GM19351 (cell line): ENCODE measurements at regions not wholly inside any gene's neighbourhood (a gene's known extent, or its start where the extent isn't known, plus 50 kb on each side); places are given as distances from the start of the nearest gene placed in this dataset.

Source experiments
- ATAC-seq: cut with Tn5 transposase; IDR thresholded peaks from one replicate; pipeline ENCODE4 v1.9.1; 2021; ENCODE audit warnings: mild to moderate bottlenecking, moderate library complexity; ENCODE audit not compliant: unreplicated experiment

GRCh38 chr5:51027271-51027670, 356.0 kb upstream of the ISL1 start:
- no peak for ATAC-seq

- no peak for ATAC-seq
These were observed 354.9 kb upstream of the ISL1 start for GRCh38 chr5:51028394-51028793.

DNA sequence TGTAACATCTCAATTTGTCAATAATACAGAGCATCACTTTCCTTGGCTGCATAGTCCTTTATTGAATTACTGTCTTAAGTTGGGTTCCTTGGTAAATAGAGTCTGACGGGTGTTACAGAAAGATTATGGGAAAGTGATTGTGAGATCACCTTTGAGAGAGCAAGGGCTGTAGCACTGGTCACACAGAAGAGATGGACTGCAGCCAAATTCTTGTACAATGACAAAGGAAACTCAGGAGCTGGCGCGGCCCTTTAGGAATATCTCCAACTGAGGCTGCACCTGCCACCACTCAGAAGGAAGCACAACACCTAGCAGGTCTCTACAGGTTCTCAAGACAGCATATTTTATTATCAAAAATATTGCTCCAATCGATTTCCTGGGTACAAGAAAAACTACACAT, 350.0 kb upstream of the ISL1 start:
- no peak for ATAC-seq

DNA sequence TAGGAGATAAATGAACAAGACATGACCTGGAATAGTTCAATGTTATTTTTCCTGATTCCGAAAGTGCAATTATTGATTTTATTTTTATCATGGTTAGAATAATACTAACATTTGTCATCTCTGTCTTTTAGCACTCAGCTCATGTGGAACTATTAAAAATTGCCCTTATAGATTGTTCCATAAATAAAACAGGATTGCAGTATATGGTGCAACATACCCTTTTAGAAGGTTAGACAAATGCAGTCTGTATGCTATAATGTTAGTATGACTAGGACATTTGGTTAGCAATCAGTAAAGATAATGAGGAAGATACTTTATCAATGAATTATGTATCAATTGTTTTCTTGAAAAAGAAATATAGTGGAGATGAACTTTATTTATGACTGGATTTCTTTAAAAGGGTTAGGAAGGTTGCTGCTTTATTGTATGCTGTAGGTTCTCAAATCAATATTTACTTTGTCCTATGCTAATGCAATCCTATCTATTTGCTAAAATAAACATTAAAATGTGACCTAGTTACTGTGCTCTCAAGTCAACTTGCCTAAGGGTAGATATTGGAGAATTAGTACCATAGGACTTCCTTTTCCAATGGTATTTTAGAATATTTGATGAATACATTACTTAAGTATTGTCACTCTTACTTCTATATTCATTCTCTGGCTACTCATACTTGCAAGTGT, 348.9 kb upstream of the ISL1 start:
- no peak for ATAC-seq

DNA sequence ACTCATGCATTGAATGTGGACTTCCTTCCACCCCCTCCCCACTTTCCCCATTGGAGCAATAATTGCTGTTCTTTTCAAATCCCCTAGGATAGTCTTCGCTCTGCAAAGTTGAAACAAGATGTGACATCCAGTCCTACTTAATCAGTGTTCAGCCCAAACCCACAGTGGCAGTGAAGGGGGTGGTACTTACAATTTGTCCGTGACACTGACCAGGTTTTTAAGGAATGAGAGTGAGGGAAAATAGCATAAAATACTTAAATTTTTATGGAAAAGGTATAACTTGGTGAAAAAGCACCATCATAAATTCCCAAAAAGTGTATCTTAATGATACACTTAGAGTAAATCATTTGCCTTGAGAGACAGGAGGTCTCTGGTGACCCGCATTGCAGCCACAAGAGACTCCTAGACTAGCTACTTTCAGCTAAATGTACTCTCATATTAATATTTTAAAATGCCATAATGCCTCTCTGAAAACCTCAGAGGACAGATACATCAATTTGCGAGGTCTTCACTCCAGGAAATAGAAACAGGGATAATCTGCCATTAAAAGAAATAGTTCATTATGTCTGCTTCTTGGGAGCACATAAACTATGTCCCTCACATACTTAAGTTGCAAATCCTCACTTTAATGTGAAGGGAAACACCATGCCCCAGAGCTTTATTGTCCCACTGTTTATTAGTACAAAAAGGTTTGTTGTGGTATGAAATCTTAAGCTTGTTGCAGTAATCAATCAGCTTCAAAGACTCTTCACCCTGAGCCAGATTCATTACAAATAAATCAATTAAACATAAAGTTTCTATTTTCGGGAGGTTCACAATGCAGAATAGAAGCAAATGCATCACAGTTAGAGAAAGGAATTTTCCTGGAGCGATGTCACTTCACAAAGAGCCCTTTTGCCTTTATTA, 343.6 kb upstream of the ISL1 start:
- ATAC-seq, result no peak

GRCh38 chr5:51043745-51044144, 339.5 kb upstream of the ISL1 start:
- ATAC-seq, result no peak

DNA sequence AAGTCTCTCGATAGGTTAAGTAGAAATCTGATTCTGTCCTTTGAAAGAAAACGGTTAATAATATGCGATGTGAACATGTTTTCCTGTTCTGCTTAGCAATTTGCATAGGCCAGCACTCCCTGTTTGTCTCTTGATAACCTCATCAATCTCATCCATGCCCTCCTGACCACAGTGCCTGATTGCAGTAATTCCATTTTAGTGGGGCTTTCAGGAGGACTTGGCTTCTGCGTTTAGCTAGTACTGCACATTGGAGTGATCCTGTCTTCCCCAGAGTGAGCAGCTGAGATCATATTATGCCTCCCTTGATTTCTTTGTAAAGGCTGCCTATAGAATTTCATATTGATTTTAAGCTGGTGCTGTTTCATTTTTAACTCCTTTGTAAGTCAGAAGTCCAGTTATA, 335.9 kb upstream of the ISL1 start:
- no peak for ATAC-seq

DNA sequence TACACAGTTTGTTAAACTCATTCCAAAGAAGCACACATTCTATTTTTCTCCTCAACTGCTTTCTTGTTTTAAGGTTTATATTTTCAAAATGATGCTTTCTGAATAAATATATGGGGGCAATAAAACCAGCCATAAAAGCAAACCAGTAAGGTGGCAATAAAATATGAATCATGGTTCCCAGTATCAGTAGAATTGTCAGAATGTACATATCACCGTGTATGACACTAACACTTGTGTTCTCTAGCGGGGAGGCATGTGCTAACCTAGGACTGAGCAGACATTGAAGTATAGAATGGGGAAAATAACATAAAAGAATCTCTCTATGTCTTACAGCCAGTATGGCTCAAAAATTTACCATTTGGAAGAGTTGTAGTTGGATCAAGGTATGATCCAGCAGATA, 329.9 kb upstream of the ISL1 start:
- ATAC-seq, result no peak

DNA sequence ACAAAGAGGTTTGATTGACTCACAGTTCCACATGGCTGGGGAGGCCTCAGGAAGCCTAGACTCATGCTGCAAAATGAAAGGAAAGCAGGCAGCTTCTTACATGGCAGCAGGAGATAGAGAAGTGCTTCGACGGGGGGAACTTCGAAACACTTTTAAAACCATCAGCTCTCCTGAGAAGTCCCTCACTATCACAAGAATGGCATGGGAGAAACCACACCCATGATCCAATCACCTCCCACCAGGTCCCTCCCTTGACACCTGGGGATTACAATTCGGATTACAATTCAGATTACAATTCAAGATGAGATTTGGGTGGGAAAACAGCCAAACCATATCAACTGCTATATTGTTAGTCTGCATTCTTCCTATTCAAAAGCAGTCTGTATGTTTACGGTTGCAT, 322.3 kb upstream of the ISL1 start:
- no peak for ATAC-seq

GRCh38 chr5:51072937-51073336, 310.3 kb upstream of the ISL1 start:
- ATAC-seq, result no peak

DNA sequence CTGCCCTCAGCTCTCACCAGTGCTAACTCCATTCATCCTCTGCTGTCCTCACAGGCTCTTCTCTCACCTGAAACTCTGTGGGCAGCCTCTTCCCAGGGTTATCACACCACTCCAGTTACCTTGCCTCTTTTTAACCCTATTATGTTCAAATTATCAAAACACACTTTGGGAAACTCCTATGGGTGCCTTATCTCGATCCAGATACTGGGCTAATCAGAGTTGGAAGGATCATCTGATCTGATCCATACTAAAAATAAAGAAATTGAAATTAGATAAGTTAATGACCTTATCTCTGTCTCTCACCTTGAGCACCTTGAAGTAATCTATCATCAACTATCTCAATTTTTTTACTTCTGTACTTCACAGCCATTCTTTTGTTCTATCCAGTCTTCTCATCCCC, 300.5 kb upstream of the ISL1 start:
- no peak for ATAC-seq

DNA sequence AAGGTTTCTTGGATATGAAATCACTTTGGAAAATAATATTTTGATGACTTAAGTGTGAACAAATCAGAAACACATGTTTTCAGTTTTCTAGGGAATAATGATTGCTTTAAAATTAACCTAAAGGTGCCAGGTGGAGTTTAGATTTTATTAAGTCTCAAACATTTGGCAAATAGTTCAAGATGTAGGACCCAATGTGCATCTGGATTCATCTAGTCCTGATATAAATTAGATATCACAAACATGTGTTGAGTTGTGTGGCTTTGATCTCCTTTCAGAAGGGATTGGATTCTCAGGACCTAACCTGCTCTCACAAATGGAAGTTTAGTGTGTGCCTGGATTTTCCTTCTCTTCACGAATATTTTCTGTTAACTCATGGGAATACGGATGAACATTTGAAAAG, 291.4 kb upstream of the ISL1 start:
- no peak for ATAC-seq

DNA sequence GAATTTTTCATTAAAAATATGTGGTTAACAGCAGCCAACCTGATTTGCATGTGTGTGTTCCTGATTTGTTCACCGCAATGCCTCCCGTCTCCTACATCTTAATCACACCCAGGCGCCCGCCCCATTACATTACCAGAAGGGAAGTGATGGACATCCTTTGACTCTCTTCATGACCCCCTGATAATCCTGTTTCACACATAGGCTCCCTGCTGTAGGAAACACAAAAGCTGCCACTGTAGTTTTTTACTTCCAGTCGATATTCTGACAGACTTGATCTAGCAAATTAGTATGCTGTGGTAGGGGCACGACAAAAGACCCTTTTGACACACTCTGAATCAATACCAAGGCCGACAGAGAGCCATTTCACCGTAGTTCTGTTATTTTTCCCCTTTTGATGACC, 287.8 kb upstream of the ISL1 start:
- ATAC-seq, result no peak

DNA sequence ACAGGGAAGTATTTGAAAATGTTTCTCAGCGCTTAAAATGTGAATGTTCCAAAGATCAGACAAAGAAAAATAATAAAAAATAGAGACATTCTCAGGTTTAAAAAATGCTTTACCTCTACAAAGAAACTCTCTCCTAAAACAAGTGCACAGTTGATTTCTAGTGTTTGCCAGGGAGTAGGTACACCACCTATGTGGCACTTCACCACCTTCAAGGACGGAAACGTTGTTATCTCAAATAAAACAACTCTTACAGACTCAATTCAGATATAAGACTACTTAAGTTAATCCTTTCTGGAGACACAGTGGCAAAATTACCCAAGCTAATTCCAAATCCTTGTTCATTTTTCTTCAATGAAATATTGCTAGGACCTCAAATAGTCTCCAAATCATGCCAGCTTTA, 286.4 kb upstream of the ISL1 start:
- ATAC-seq, result no peak

GRCh38 chr5:51099173-51099853, 283.9 kb upstream of the ISL1 start:
- no peak for ATAC-seq

GRCh38 chr5:51104556-51104955, 278.7 kb upstream of the ISL1 start:
- ATAC-seq, result no peak

DNA sequence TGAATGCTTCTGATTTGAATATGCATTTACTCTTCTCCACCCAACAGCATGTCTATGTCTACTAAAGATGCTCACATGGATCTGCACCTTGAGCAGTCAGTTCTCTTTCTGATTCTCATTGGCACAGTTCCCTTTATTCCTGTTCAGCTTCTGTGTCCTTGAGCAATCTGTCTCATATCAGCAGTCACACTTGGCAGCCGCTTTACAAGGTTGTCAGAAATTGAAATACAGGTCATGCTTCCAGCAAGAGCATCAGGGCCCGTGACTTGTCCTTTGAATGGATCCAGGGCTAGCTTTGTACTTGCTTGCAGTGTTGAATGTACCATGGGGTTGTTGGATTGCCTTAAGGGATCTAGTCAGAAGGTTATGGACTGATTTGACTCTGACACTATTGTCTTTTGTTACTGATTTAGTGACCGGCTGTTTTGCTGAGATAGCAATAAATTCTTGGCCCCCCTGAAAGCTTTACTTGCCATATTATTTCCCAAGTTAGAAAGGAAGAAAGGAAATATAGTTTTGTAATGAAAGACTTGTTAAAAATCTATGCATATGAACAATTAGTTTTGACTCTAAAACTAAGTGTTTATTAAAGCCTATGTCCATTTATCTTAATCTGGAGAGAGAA, 273.4 kb upstream of the ISL1 start:
- ATAC-seq, result no peak

GRCh38 chr5:51131266-51131665, 252.0 kb upstream of the ISL1 start:
- ATAC-seq, result no peak

DNA sequence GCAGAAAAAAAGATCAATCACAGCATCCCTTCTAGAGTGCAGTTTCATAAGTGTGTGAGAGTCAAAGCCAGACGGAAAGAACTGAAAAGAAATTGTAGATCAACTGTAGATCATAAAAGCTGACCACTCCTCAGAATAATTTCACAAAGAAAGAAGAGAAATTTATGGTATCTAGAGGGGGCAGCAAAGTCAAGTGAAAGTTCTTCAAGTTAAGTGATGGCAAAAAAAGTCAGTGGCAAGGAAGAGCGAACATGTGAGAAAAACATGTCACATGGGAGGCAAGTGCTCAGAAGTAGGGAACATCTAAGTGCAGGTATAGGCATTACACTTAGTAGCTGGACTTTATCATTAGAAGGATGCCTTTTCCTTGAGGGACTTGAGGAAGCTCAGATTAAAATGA, 245.1 kb upstream of the ISL1 start:
- ATAC-seq, result no peak

GRCh38 chr5:51148437-51148836, 234.8 kb upstream of the ISL1 start:
- no peak for ATAC-seq

- ATAC-seq, result no peak
These were observed 227.0 kb upstream of the ISL1 start for GRCh38 chr5:51156222-51156621.
